GM23248 (cell line): ENCODE measurements at regions not wholly inside any gene's neighbourhood (a gene's known extent, or its start where the extent isn't known, plus 50 kb on each side); places are given as distances from the start of the nearest gene placed in this dataset.

Experiments used
- EZH2 ChIP-seq: fragments of 200-600 bp; sonication (generic); IDR thresholded peaks from 2 replicates; pipeline ENCODE4 v1.6.1; 2018; ENCODE audit warnings: antibody characterized with exemption, mild to moderate bottlenecking; ENCODE audit not compliant: insufficient read depth, poor library complexity, severe bottlenecking
- EZH2phosphoT487 ChIP-seq: fragments of 200-600 bp; sonication (generic); IDR thresholded peaks from 2 replicates; pipeline ENCODE4 v1.6.1; 2018; ENCODE audit warnings: antibody characterized with exemption, moderate library complexity, mild to moderate bottlenecking, low read depth; ENCODE audit not compliant: insufficient read depth

- TF ChIP-seq EZH2phosphoT487 (no peak), EZH2 (no peak)
These were observed 74.5 kb upstream of the ADGRF1 start for GRCh38 chr6:47116606-47117005.
